Endothelial cell of umbilical vein (primary cell): ENCODE measurements at regions not wholly inside any gene's neighbourhood (a gene's known extent, or its start where the extent isn't known, plus 50 kb on each side); places are given as distances from the start of the nearest gene placed in this dataset.
"Not testable (repeated sequence)": the region's sequence is repeated elsewhere in the genome, so short reads cannot be mapped to it uniquely, and the experiment has no call there.

ENCODE experiments used
- BruUV-seq: library from RNA; stranded (reverse); fragments of 400-500 nt; replicated peaks from 2 replicates; lab custom pipeline; 2021; lab: Mats Ljungman, UMichigan
- CTCF ChIA-PET: fragments of 300-600, 350-600 bp; sonication (Branson Sonifier 250); formaldehyde crosslinking; loops from one replicate; lab custom pipeline; 2021; ENCODE audit warnings: antibody characterized with exemption, inconsistent platforms; lab: Charles Lee
- POLR2A ChIA-PET: fragments of 300-600, 350-600 bp; sonication (Branson Sonifier 250); formaldehyde crosslinking; loops from one replicate; lab custom pipeline; 2021; ENCODE audit warnings: antibody characterized with exemption, inconsistent platforms; lab: Charles Lee
- DNase-seq: peaks from one replicate; pipeline ENCODE4 v3.0.0-alpha.2; 2011; ENCODE audit warnings: low read depth, low spot score
- FAIRE-seq: peaks from 2 replicates; lab custom pipeline; 2011; peaks lifted over from hg19 to GRCh38; lab: Jason Lieb, UNC
- H2AFZ ChIP-seq: 2 replicates; pipeline ENCODE4 v1.6.0; 2012; ENCODE audit warnings: low read depth, low read length, control low read depth, inconsistent platforms
- H3K27ac ChIP-seq: 2 replicates; pipeline ENCODE4 v1.5.1; 2011; ENCODE audit warnings: low read depth, mild to moderate bottlenecking, control low read depth, low read length, moderate library complexity; ENCODE audit not compliant: insufficient read depth
- H3K27me3 ChIP-seq, 2 experiments: 2 replicates each; pipeline versions ENCODE4 v1.6.0 to v1.6.1; 2011; ENCODE audit warnings: low read length in 2 of 2, mixed read lengths in 1 of 2; ENCODE audit not compliant: control insufficient read depth in 2 of 2, insufficient read depth in 2 of 2
- H3K36me3 ChIP-seq, 2 experiments: 2 replicates in 1 of 2; 3 replicates in 1 of 2; pipeline ENCODE4 v1.5.1; 2011; ENCODE audit warnings: low read length in 2 of 2, mild to moderate bottlenecking in 1 of 2, moderate library complexity in 1 of 2; ENCODE audit not compliant: control insufficient read depth in 2 of 2, insufficient read depth in 2 of 2; ENCODE audit errors: extremely low read depth in 1 of 2
- H3K4me1 ChIP-seq: 3 replicates; pipeline ENCODE4 v1.5.1; 2011; ENCODE audit warnings: mild to moderate bottlenecking, low read length; ENCODE audit not compliant: control insufficient read depth, insufficient read depth; ENCODE audit errors: extremely low read depth
- H3K4me2 ChIP-seq: 2 replicates; pipeline ENCODE4 v1.6.1; 2011; ENCODE audit warnings: low read length, control low read depth, mixed read lengths; ENCODE audit not compliant: insufficient read depth
- H3K4me3 ChIP-seq, 3 experiments: fragments of 200-600 bp in 1 of 3; sonication (generic), shearing (Covaris generic) in 1 of 3; replicated peaks in 1 of 3; 2 replicates each; pipeline ENCODE4 v1.5.1; 2011 to 2016; ENCODE audit warnings: control low read depth in 3 of 3, low read length in 3 of 3, mild to moderate bottlenecking in 2 of 3, inconsistent platforms in 1 of 3, low read depth in 1 of 3, moderate library complexity in 1 of 3; ENCODE audit not compliant: insufficient read depth in 1 of 3
- H3K79me2 ChIP-seq: 2 replicates; pipeline ENCODE4 v1.6.0; 2012; ENCODE audit warnings: low read length, inconsistent platforms; ENCODE audit not compliant: control insufficient read depth, insufficient read depth
- H3K9ac ChIP-seq: replicated peaks from 2 replicates; pipeline ENCODE3; 2011; ENCODE audit warnings: low read length, control low read depth; ENCODE audit not compliant: insufficient read depth; ENCODE audit errors: extremely low read depth
- H3K9me1 ChIP-seq: replicated peaks from 3 replicates; pipeline ENCODE4 v1.6.0; 2011; ENCODE audit warnings: mild to moderate bottlenecking, low read length; ENCODE audit not compliant: control insufficient read depth, insufficient read depth; ENCODE audit errors: extremely low read depth
- H3K9me3 ChIP-seq: replicated peaks from 2 replicates; pipeline ENCODE4 v1.5.1; 2012; ENCODE audit warnings: low read length, inconsistent platforms; ENCODE audit not compliant: control insufficient read depth, insufficient read depth
- H4K20me1 ChIP-seq: replicated peaks from 2 replicates; pipeline ENCODE3; 2011; ENCODE audit warnings: mild to moderate bottlenecking, low read length; ENCODE audit not compliant: control insufficient read depth, insufficient read depth; ENCODE audit errors: extremely low read depth
- EZH2 ChIP-seq: IDR thresholded peaks from 2 replicates; pipeline ENCODE4 v1.6.1; 2012; ENCODE audit warnings: borderline replicate concordance, low read depth, mild to moderate bottlenecking, moderate library complexity, low read length, inconsistent platforms; ENCODE audit not compliant: severe bottlenecking
- FOS ChIP-seq: IDR thresholded peaks from 2 replicates; pipeline ENCODE4 v1.6.1; 2011; ENCODE audit warnings: mild to moderate bottlenecking, low read length, moderate library complexity, borderline replicate concordance; ENCODE audit not compliant: insufficient read depth
- GATA2 ChIP-seq: IDR thresholded peaks from 2 replicates; pipeline ENCODE4 v1.7.0; 2011; ENCODE audit warnings: low read depth, mild to moderate bottlenecking, moderate library complexity, mixed read lengths, low read length; ENCODE audit not compliant: insufficient read length, insufficient read depth
- JUN ChIP-seq: IDR thresholded peaks from 2 replicates; pipeline ENCODE4 v1.6.1; 2011; ENCODE audit warnings: borderline replicate concordance, low read depth; ENCODE audit not compliant: insufficient read length, insufficient read depth
- POLR2A ChIP-seq: IDR thresholded peaks from 2 replicates; pipeline ENCODE4 v1.6.1; 2012; ENCODE audit warnings: low read depth, mild to moderate bottlenecking, control low read depth, low read length
- dilution Hi-C: fragments of 300-500 bp; cut with MboI; formaldehyde crosslinking; loops from one replicate; pipeline ENCODE4 v1.15.0; 2019; ENCODE audit warnings: low sequenced_read_pairs; ENCODE audit not compliant: extremely low pct_ligation_motif_present
- intact Hi-C: fragments of 100-400 bp; cut with micrococcal nuclease; formaldehyde crosslinking; loops from one replicate; pipeline ENCODE4 v1.10.0; 2022
- TF ChIP-seq, protein P1 (sequence below), 2 donors: IDR thresholded peaks; 1 replicate in 1 of 2; 2 replicates in 1 of 2; pipeline ENCODE4 v1.5.1; 2011; ENCODE audit warnings: low read length in 2 of 2, mild to moderate bottlenecking in 2 of 2, moderate library complexity in 2 of 2, control low read depth in 1 of 2, inconsistent platforms in 1 of 2, low read depth in 1 of 2; ENCODE audit not compliant: insufficient read depth in 1 of 2; ENCODE audit errors: extremely low read depth in 1 of 2

DNA sequence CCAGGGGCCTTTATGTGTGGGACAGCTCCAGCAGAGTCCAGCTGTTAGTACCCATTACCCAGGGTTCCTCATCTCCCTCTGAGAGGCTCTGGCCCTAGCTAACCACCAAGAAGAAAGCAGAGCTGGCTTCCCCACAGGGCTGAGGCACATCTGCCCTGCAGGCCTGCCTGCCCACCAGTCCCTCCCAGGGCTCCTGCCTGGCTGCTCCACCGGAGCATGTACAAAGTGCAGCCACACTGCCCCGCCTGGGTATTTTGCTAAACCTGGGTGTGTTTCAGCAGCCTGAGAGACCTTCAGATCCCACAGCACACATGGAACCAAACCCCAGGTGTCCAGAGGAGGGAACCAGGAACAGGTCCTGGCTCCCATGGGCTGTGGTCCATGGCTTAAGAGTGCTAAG lies 500.4 kb upstream of the KLHL4 start:
- intact Hi-C loops: no loop called here
- no peak for FAIRE-seq
- no TSS peak for BruUV-seq
- Histone ChIP-seq H3K9me3 (no peaks in the 10 kb centered on the region), H3K36me3 (no peaks in the 10 kb centered on the region), H2AFZ (no peak overlapping the region), H3K4me2 (no peak overlapping the region), H3K4me1 (no peaks in the 10 kb centered on the region), H4K20me1 (no peaks in the 10 kb centered on the region), H3K9ac (no peak overlapping the region), H3K9me1 (no peaks in the 10 kb centered on the region), H3K27ac (no peak overlapping the region), H3K79me2 (no peaks in the 10 kb centered on the region), H3K27me3 (no peaks in the 10 kb centered on the region), H3K4me3 (no peak overlapping the region)
- ChIA-PET POLR2A (no interaction called here), CTCF (no interaction called here)
- TF ChIP-seq JUN (no peak), EZH2 (no peak), GATA2 (no peak), POLR2A (no peak), FOS (no peak)
- TF ChIP-seq, protein P1, sequence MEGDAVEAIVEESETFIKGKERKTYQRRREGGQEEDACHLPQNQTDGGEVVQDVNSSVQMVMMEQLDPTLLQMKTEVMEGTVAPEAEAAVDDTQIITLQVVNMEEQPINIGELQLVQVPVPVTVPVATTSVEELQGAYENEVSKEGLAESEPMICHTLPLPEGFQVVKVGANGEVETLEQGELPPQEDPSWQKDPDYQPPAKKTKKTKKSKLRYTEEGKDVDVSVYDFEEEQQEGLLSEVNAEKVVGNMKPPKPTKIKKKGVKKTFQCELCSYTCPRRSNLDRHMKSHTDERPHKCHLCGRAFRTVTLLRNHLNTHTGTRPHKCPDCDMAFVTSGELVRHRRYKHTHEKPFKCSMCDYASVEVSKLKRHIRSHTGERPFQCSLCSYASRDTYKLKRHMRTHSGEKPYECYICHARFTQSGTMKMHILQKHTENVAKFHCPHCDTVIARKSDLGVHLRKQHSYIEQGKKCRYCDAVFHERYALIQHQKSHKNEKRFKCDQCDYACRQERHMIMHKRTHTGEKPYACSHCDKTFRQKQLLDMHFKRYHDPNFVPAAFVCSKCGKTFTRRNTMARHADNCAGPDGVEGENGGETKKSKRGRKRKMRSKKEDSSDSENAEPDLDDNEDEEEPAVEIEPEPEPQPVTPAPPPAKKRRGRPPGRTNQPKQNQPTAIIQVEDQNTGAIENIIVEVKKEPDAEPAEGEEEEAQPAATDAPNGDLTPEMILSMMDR (IDR thresholded peaks at IDR 0.05; ENCODE audit: extremely low read depth in 1 of 2, insufficient read depth in 1 of 2, low read depth in 1 of 2, low read length in 2 of 2): no peak
- DNase-seq: no peak
- dilution Hi-C loops: no loop called here

DNA sequence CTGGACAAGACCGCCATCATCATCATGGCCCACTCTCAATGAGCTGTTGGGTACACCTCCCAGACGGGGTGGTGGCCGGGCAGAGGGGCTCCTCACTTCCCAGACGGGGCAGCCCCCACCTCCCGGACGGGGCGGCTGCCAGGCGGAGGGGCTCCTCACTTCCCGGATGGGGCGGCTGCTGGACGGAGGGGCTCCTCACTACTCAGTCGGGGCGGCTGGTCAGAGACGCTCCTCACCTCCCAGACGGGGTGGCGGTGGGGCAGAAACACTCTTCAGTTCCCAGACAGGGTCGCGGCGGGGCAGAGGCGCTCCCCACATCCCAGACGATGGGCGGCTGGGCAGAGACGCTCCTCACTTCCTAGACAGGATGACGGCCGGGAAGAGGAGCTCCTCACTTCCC lies 484.5 kb upstream of the KLHL4 start:
- intact Hi-C loops, H2AFZ ChIP-seq, dilution Hi-C loops: not testable (repeated sequence)

More for the DNA sequence above, 484.5 kb upstream of the KLHL4 start:
- H3K27me3 ChIP-seq, POLR2A ChIA-PET, H3K4me3 ChIP-seq, H3K9me1 ChIP-seq, CTCF ChIA-PET, H3K9ac ChIP-seq, H3K4me1 ChIP-seq, H3K79me2 ChIP-seq, BruUV-seq, H4K20me1 ChIP-seq, FAIRE-seq, DNase-seq, H3K27ac ChIP-seq, H3K36me3 ChIP-seq, H3K9me3 ChIP-seq, H3K4me2 ChIP-seq: not testable (repeated sequence)
